IMR-90 (cell line): ENCODE measurements at regions not wholly inside any gene's neighbourhood (a gene's known extent, or its start where the extent isn't known, plus 50 kb on each side); places are given as distances from the start of the nearest gene placed in this dataset.

Experiments used
- ATAC-seq: fragments of 200-7000 bp; cut with Tn5 transposase; 2 replicates; pipeline ENCODE4 v1.9.1; 2020; ENCODE audit warnings: low read depth, mild to moderate bottlenecking, moderate library complexity
- BruUV-seq: library from RNA; stranded (reverse); fragments of 400-500 nt; replicated peaks from 2 replicates; lab custom pipeline; 2021; lab: Mats Ljungman, UMichigan
- CTCF ChIA-PET: fragments of 300-600 bp; formaldehyde crosslinking; extraction: SDS; loops from one replicate; lab custom pipeline; 2021; ENCODE audit warnings: antibody characterized with exemption; lab: Yijun Ruan, JAX
- POLR2A ChIA-PET: fragments of 300-600 bp; sonication (Branson Sonifier 250); formaldehyde crosslinking; loops from one replicate; lab custom pipeline; 2022; ENCODE audit warnings: antibody characterized with exemption; ENCODE audit not compliant: unreplicated experiment; lab: Charles Lee
- DNase-seq: peaks from one replicate; pipeline ENCODE4 v3.0.0; 2013
- H2AFZ ChIP-seq: replicated peaks from 2 replicates; pipeline ENCODE3; 2013; ENCODE audit warnings: low read length, mild to moderate bottlenecking; ENCODE audit not compliant: poor library complexity
- H2AK5ac ChIP-seq: 2 replicates; pipeline ENCODE4 v1.6.1; 2013; ENCODE audit warnings: low read depth, low read length, inconsistent platforms
- H2AK9ac ChIP-seq: replicated peaks from 2 replicates; pipeline ENCODE3; 2013; ENCODE audit warnings: mild to moderate bottlenecking, low read depth, low read length, moderate library complexity; ENCODE audit not compliant: poor library complexity
- H2BK120ac ChIP-seq: 2 replicates; pipeline ENCODE4 v1.6.1; 2013; ENCODE audit warnings: low read depth, low read length, inconsistent platforms
- H2BK15ac ChIP-seq: 3 replicates; pipeline ENCODE4 v1.6.1; 2013; ENCODE audit warnings: low read depth, low read length, inconsistent platforms
- H2BK20ac ChIP-seq: 2 replicates; pipeline ENCODE4 v1.6.1; 2013; ENCODE audit warnings: low read depth, mild to moderate bottlenecking, inconsistent platforms, low read length, moderate library complexity
- H2BK5ac ChIP-seq: 2 replicates; pipeline ENCODE4 v1.6.1; 2013; ENCODE audit warnings: mild to moderate bottlenecking, low read depth, low read length, inconsistent platforms; ENCODE audit not compliant: poor library complexity, severe bottlenecking
- H3K14ac ChIP-seq: replicated peaks from 2 replicates; pipeline ENCODE4 v1.6.1; 2013; ENCODE audit warnings: low read depth, low read length, inconsistent platforms
- H3K18ac ChIP-seq: 2 replicates; pipeline ENCODE4 v1.6.1; 2013; ENCODE audit warnings: low read depth, low read length, control low read depth
- H3K23ac ChIP-seq: 2 replicates; pipeline ENCODE4 v1.6.1; 2013; ENCODE audit warnings: low read depth, low read length, inconsistent platforms
- H3K27ac ChIP-seq: 2 replicates; pipeline ENCODE4 v1.5.1; 2013; ENCODE audit warnings: mild to moderate bottlenecking, control low read depth, low read length; ENCODE audit not compliant: insufficient read depth
- H3K27me3 ChIP-seq: 2 replicates; pipeline ENCODE4 v1.6.1; 2013; ENCODE audit warnings: low read length; ENCODE audit not compliant: control insufficient read depth, insufficient read depth
- H3K36me3 ChIP-seq: 2 replicates; pipeline ENCODE4 v1.6.1; 2013; ENCODE audit warnings: low read length, mixed read lengths; ENCODE audit not compliant: control insufficient read depth, insufficient read depth
- H3K4ac ChIP-seq: 2 replicates; pipeline ENCODE4 v1.6.1; 2013; ENCODE audit warnings: low read depth, low read length, inconsistent platforms
- H3K4me1 ChIP-seq: 2 replicates; pipeline ENCODE4 v1.6.1; 2013; ENCODE audit warnings: low read length, mixed read lengths; ENCODE audit not compliant: control insufficient read depth, insufficient read depth
- H3K4me2 ChIP-seq: 2 replicates; pipeline ENCODE4 v1.6.1; 2013; ENCODE audit warnings: low read depth, mild to moderate bottlenecking, control low read depth, low read length, moderate library complexity
- H3K4me3 ChIP-seq: 2 replicates; pipeline ENCODE4 v1.5.1; 2013; ENCODE audit warnings: low read depth, mild to moderate bottlenecking, control low read depth, low read length, moderate library complexity; ENCODE audit not compliant: insufficient read depth
- H3K56ac ChIP-seq: 2 replicates; pipeline ENCODE4 v1.6.1; 2013; ENCODE audit warnings: low read length, inconsistent platforms; ENCODE audit not compliant: insufficient read depth; ENCODE audit errors: extremely low read depth
- H3K79me1 ChIP-seq, 2 experiments: 2 replicates each; pipeline ENCODE4 v1.6.1; 2013; ENCODE audit warnings: low read length in 2 of 2, inconsistent platforms in 1 of 2, low read depth in 1 of 2
- H3K9ac ChIP-seq: 2 replicates; pipeline ENCODE4 v1.6.1; 2013; ENCODE audit warnings: low read depth, low read length, control low read depth
- H3K9me1 ChIP-seq: 2 replicates; pipeline ENCODE4 v1.6.1; 2013; ENCODE audit warnings: low read length, inconsistent platforms; ENCODE audit not compliant: insufficient read depth
- H3K9me3 ChIP-seq: 2 replicates; pipeline ENCODE4 v1.6.1; 2013; ENCODE audit warnings: low read length; ENCODE audit not compliant: control insufficient read depth, insufficient read depth
- H4K20me1 ChIP-seq: 2 replicates; pipeline ENCODE4 v1.6.1; 2013; ENCODE audit warnings: low read length, inconsistent platforms; ENCODE audit not compliant: insufficient read depth
- H4K5ac ChIP-seq: 2 replicates; pipeline ENCODE4 v1.6.1; 2013; ENCODE audit warnings: mild to moderate bottlenecking, low read depth, low read length, control low read depth
- H4K8ac ChIP-seq, 2 experiments: 2 replicates each; pipeline ENCODE4 v1.6.1; 2013; ENCODE audit warnings: low read depth in 2 of 2, low read length in 2 of 2, control low read depth in 1 of 2, inconsistent platforms in 1 of 2
- H4K91ac ChIP-seq: 2 replicates; pipeline ENCODE4 v1.6.1; 2013; ENCODE audit warnings: low read depth, low read length, inconsistent platforms; ENCODE audit not compliant: insufficient read depth
- BHLHE40 ChIP-seq: fragments of 150-350 bp; IDR thresholded peaks from 2 replicates; pipeline ENCODE4 v1.6.1; 2016; ENCODE audit warnings: mild to moderate bottlenecking, low read depth, low read length
- CEBPB ChIP-seq: IDR thresholded peaks from 2 replicates; pipeline ENCODE4 v1.6.1; 2012; ENCODE audit warnings: low read depth, low read length, improper control_type of control experiment
- CHD1 ChIP-seq: IDR thresholded peaks from 2 replicates; pipeline ENCODE4 v1.6.1; 2012; ENCODE audit warnings: low read depth, low read length, improper control_type of control experiment
- ELK1 ChIP-seq: fragments of 150-350 bp; IDR thresholded peaks from 2 replicates; pipeline ENCODE4 v1.6.1; 2016; ENCODE audit warnings: low read depth, mild to moderate bottlenecking, low read length, moderate library complexity, borderline replicate concordance
- FOS ChIP-seq: fragments of 150-350 bp; IDR thresholded peaks from 2 replicates; pipeline ENCODE4 v1.6.1; 2016; ENCODE audit warnings: low read depth, low read length
- MAFK ChIP-seq: IDR thresholded peaks from 2 replicates; pipeline ENCODE4 v1.6.1; 2012; ENCODE audit warnings: low read depth, low read length, improper control_type of control experiment
- MAZ ChIP-seq: IDR thresholded peaks from 2 replicates; pipeline ENCODE4 v1.6.1; 2012; ENCODE audit warnings: low read depth, mild to moderate bottlenecking, low read length, improper control_type of control experiment, moderate library complexity, borderline replicate concordance
- MXI1 ChIP-seq: IDR thresholded peaks from 2 replicates; pipeline ENCODE4 v1.6.1; 2012; ENCODE audit warnings: low read depth, mild to moderate bottlenecking, low read length, moderate library complexity, borderline replicate concordance
- NFE2L2 ChIP-seq: fragments of 150-350 bp; IDR thresholded peaks from 2 replicates; pipeline ENCODE4 v1.6.1; 2016; ENCODE audit warnings: low read depth, mild to moderate bottlenecking, low read length
- POLR2A ChIP-seq: IDR thresholded peaks from 2 replicates; pipeline ENCODE4 v1.6.1; 2012; ENCODE audit warnings: mild to moderate bottlenecking, low read depth, low read length
- RAD21 ChIP-seq: IDR thresholded peaks from 2 replicates; pipeline ENCODE4 v1.6.1; 2012; ENCODE audit warnings: low read length, improper control_type of control experiment
- RCOR1 ChIP-seq: IDR thresholded peaks from 2 replicates; pipeline ENCODE4 v1.6.1; 2012; ENCODE audit warnings: mild to moderate bottlenecking, low read length, improper control_type of control experiment; ENCODE audit not compliant: insufficient replicate concordance
- RFX5 ChIP-seq: IDR thresholded peaks from 2 replicates; pipeline ENCODE4 v1.8.0; 2012; ENCODE audit warnings: low read depth, mild to moderate bottlenecking, low read length, moderate library complexity
- SMC3 ChIP-seq: fragments of 150-350 bp; IDR thresholded peaks from 2 replicates; pipeline ENCODE4 v1.6.1; 2016; ENCODE audit warnings: low read depth, mild to moderate bottlenecking, antibody characterized with exemption, low read length, moderate library complexity
- USF2 ChIP-seq: fragments of 150-350 bp; IDR thresholded peaks from 2 replicates; pipeline ENCODE4 v1.6.1; 2017; ENCODE audit warnings: mild to moderate bottlenecking, antibody characterized with exemption, low read length, low read depth
- WGBS, 2 experiments: methylation state at CpG; one replicate each; pipeline versions ENCODE4 v1.1.5 to v1.1.7; 2013; ENCODE audit warnings: missing lambda C conversion rate in 2 of 2; ENCODE audit not compliant: insufficient read length in 1 of 2; ENCODE audit errors: extremely low coverage in 2 of 2; 5-methylcytosine and 5-hydroxymethylcytosine counted together
- dilution Hi-C: fragments of 300-500 bp; cut with HindIII; formaldehyde crosslinking; loops from one replicate; pipeline ENCODE4 v1.14.3; 2018; ENCODE audit warnings: low sequenced_read_pairs; ENCODE audit not compliant: unreplicated experiment
- in situ Hi-C: fragments of 300-500 bp; cut with MboI; formaldehyde crosslinking; loops from 3 replicates; pipeline ENCODE4 v1.14.3; 2019; ENCODE audit warnings: low sequenced_read_pairs, inconsistent platforms, mixed read lengths
- intact Hi-C: fragments of 100-400 bp; cut with micrococcal nuclease; formaldehyde crosslinking; loops from 2 replicates; pipeline ENCODE4 v1.10.0; 2022
- TF ChIP-seq, protein P1 (sequence below): conservative IDR thresholded peaks from 2 replicates; pipeline ENCODE4 v1.5.1; 2012; ENCODE audit warnings: mild to moderate bottlenecking, low read depth, low read length, improper control_type of control experiment

- Histone ChIP-seq H3K14ac (no peak overlapping the region), H2BK20ac (no peak overlapping the region), H2BK120ac (no peak overlapping the region), H3K23ac (no peak overlapping the region), H3K9ac (no peak overlapping the region), H3K9me3 (no peaks in the 10 kb centered on the region), H3K9me1 (no peaks in the 10 kb centered on the region), H3K56ac (no peak overlapping the region), H4K8ac (no peak overlapping the region), H2BK15ac (no peak overlapping the region), H2AK9ac (no peak overlapping the region), H2BK5ac (no peak overlapping the region), H3K4me1 (peaks cover 2% of the 10 kb centered on the region; the same call in 1 of the 2 replicates), H4K20me1 (no peaks in the 10 kb centered on the region), H2AK5ac (no peak overlapping the region), H3K4me2 (no peak overlapping the region), H3K4ac (no peak overlapping the region), H3K36me3 (no peaks in the 10 kb centered on the region), H3K27me3 (no peaks in the 10 kb centered on the region), H3K27ac (no peak overlapping the region), H3K18ac (no peak overlapping the region), H4K5ac (no peak overlapping the region), H4K91ac (no peak overlapping the region), H3K79me1 (no peaks in the 10 kb centered on the region), H2AFZ (no peak overlapping the region), H3K4me3 (no peak overlapping the region)
- dilution Hi-C loops (no loop called here), in situ Hi-C loops (no loop called here), intact Hi-C loops (no loop called here)
- DNase-seq (no peak), ATAC-seq (no peak)
- WGBS, 2 experiments, result no CpG with 5 or more reads among the region's 1 CpG
- ChIA-PET CTCF (no interaction called here), POLR2A (no interaction called here)
- BruUV-seq, result no TSS peak
- no peak for TF ChIP-seq RAD21
- TF ChIP-seq ELK1, result no peak
- TF ChIP-seq MAZ, result no peak
- TF ChIP-seq RFX5, result no peak
- no peak for TF ChIP-seq FOS
- no peak for TF ChIP-seq USF2
- TF ChIP-seq CEBPB, result no peak
- TF ChIP-seq SMC3, result no peak
- no peak for TF ChIP-seq BHLHE40
- no peak for TF ChIP-seq RCOR1
- TF ChIP-seq MAFK, result no peak
- no peak for TF ChIP-seq MXI1
- no peak for TF ChIP-seq CHD1
- TF ChIP-seq NFE2L2, result no peak
- no peak for TF ChIP-seq POLR2A
- TF ChIP-seq, protein P1, sequence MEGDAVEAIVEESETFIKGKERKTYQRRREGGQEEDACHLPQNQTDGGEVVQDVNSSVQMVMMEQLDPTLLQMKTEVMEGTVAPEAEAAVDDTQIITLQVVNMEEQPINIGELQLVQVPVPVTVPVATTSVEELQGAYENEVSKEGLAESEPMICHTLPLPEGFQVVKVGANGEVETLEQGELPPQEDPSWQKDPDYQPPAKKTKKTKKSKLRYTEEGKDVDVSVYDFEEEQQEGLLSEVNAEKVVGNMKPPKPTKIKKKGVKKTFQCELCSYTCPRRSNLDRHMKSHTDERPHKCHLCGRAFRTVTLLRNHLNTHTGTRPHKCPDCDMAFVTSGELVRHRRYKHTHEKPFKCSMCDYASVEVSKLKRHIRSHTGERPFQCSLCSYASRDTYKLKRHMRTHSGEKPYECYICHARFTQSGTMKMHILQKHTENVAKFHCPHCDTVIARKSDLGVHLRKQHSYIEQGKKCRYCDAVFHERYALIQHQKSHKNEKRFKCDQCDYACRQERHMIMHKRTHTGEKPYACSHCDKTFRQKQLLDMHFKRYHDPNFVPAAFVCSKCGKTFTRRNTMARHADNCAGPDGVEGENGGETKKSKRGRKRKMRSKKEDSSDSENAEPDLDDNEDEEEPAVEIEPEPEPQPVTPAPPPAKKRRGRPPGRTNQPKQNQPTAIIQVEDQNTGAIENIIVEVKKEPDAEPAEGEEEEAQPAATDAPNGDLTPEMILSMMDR, result no peak
Observed at GRCh38 chr3:69438476-69438875, 52.6 kb upstream of the FRMD4B start.
